CD4-positive, alpha-beta T cell treated with Interferon alpha-2 for 1 hour (primary cell): ENCODE measurements at regions not wholly inside any gene's neighbourhood (a gene's known extent, or its start where the extent isn't known, plus 50 kb on each side); places are given as distances from the start of the nearest gene placed in this dataset.
"Not testable (repeated sequence)": the region's sequence is repeated elsewhere in the genome, so short reads cannot be mapped to it uniquely, and the experiment has no call there.

Experiments used
- DNase-seq, 2 donors: peaks; one replicate each; pipeline ENCODE4 v3.0.0-alpha.2; 2020 to 2022

DNA sequence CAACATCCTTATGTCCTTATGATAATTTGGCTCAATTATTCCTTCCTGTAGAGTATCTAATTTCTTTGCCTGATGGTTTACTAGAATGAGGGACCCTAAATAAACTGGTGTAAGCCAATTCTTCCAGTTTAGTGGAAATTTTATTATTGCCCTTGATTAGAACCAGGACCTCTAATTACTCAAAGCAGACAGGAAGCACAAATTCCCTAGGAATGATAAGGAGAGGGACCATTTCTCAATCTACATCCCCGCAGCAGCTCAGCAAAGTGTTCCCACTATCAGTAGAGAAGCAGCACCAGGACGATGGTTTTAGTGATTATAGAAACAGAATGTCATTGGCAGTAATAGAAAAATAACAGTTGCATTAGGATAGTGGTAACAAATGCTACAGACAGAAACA lies 97.1 kb downstream of the PLPPR4 start:
- DNase-seq: no peak

DNA sequence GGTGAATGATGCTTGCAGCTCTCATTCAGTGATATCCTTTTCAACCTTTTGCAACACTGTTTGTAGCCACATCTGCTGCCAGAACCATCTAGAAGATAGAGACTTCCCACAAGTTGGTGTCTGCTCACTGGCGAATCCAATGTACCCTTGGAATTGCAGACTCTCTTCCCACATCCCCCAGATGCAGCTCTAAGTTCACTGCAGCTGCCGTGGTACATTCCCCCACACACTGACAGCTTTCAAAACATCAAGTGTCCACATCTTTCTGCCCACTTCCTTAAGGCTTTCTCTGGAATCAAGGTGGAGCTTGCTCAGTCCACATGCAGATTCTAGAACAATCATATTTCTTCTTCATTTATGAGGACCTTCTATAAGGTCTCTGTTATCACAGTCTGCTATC lies 99.2 kb downstream of the PLPPR4 start:
- DNase-seq: no peak

- no peak for DNase-seq
Observed at GRCh38 chr1:99365141-99365540, 100.8 kb downstream of the PLPPR4 start.

DNA sequence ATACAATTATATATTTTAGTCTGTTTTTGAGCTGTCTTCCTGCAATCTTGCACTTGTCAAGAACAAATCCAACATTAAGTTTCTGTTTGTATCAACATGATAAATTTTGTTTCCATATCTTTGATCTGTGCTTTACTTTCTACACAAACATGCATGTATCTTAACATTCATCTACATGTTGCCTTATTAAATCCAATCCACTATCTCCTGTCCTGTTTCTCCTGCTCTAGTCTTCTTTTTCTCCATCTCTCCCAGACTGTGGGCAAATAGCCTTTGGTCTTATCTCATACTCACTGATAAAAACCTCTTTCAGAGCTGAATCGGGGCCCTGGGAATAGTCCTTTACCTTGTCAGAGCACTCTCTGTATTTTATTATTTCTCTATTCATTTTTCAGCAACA lies 101.3 kb downstream of the PLPPR4 start:
- no peak for DNase-seq

GRCh38 chr1:99369154-99369553 lies 104.9 kb downstream of the PLPPR4 start:
- no peak for DNase-seq

DNA sequence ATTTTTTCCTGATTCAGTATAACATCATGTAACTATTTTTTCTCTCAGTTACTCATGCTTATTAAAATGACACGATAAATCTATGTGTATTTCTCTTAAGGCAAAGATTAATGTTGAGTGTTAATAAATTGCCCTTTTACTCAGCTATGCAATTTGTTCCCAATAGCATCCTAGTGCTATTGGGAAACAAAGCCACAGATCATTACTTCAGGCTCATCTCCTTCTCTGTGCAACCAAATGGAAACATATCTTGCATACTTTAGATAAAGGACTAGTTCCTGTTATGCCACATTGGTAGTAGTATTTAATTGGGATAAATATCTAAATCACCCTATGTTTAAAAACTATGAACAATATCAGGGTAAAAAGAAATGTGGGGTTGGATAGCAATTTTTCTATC lies 106.2 kb downstream of the PLPPR4 start:
- DNase-seq: no peak

DNA sequence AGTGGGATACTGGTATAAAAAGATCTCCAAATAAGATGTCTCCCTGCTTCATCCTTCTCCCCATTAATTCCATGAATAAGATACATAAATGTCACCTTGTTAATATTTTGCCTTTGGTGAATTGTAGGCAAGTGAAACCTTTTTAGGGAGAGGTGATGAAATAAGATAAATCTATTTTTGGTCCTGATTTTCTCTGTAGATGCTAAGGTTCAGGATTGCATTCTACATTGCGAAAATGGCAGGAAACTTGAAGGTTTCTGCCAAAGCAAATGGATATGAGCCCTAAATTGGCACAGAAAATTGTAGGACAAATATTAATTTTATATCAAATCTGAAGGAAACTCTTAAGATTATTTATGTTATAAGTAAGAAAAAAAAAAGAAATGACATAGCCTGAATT lies 107.1 kb downstream of the PLPPR4 start:
- no peak for DNase-seq

GRCh38 chr1:99374109-99374508 lies 109.8 kb downstream of the PLPPR4 start:
- peak; percentile 3 to 8 for DNase-seq

GRCh38 chr1:99374693-99375092 lies 110.4 kb downstream of the PLPPR4 start:
- DNase-seq: not testable (repeated sequence)

DNA sequence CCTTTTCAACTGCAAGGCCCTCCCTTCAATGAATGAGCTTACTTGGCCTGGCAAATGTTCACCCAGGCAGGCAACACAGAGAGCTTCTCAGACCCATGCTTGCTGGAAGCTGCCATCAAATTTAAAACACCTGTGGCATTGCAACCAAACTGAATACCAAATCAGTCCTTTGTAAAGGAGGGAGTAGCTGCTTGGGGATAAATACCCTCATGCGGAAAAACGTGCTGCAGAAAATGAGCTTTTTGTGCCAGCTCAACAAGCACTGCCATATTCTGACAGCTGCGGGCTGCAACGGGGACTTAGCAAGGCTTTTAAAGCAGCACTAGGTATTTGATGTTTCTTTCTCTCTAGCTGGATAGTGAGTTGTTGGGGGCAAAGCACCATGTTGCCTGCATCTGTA lies 119.7 kb downstream of the PLPPR4 start:
- DNase-seq: no peak

DNA sequence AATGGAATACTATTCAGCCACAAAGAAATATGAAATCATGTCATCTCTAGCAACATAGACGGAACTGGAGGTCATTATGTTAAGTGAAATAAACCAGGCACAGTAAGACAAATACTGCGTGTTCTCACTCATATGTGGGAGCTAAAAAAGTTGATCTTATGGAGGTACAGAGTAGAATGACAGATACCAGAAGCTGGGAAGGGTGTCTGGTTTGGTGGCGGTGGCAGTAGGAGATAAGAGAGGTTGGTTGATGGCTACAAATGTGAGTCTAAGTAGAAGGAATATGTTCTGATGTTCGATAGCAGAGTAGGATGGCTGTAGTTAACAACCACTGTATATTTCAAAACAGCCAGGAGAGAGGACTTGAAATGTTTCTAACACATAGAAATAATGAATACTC lies 121.6 kb downstream of the PLPPR4 start:
- no peak for DNase-seq

- DNase-seq: no peak
Observed at GRCh38 chr1:99396389-99396788, 132.1 kb downstream of the PLPPR4 start.

GRCh38 chr1:99397029-99397428 lies 132.7 kb downstream of the PLPPR4 start:
- DNase-seq: no peak

DNA sequence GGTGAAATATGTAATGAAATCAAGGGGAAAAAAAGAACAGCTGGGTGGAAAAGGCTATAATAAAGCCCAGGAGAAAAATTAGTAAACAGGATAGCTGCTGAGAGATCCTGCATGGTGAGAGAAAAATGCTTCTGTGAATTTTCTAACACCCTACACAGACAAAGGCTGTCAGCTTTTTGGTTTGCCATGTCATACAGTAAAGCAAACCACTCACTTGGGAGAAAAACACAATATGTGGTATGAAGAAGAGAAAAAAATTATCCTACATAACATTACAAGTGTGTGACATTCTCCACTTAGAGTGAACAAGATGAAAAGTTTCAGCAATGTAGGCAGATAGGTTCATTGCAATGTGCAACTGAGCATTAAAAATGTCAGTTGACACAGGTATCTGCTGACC lies 133.6 kb downstream of the PLPPR4 start:
- DNase-seq: no peak

GRCh38 chr1:99401556-99401955 lies 137.3 kb downstream of the PLPPR4 start:
- not testable (repeated sequence) for DNase-seq

DNA sequence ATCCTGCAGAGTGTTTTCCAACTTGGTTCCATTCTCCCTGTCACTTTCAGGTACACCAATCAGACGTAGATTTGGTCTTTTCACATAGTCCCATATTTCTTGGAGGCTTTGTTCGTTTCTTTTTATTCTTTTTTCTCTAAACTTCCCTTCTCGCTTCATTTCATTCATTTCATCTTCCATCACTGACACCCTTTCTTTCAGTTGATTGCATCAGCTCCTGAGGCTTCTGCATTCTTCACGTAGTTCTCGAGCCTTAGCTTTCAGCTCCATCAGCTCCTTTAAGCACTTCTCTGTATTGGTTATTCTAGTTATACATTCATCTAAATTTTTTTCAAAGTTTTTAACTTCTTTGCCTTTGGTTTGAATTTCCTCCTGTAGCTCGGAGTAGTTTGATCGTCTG lies 140.1 kb downstream of the PLPPR4 start:
- not testable (repeated sequence) for DNase-seq

GRCh38 chr1:99405325-99405724 lies 141.0 kb downstream of the PLPPR4 start:
- DNase-seq: not testable (repeated sequence)

GRCh38 chr1:99407018-99407417 lies 142.7 kb downstream of the PLPPR4 start:
- DNase-seq: no peak

- DNase-seq: no peak
Observed at GRCh38 chr1:99424087-99424486, 159.8 kb downstream of the PLPPR4 start.

DNA sequence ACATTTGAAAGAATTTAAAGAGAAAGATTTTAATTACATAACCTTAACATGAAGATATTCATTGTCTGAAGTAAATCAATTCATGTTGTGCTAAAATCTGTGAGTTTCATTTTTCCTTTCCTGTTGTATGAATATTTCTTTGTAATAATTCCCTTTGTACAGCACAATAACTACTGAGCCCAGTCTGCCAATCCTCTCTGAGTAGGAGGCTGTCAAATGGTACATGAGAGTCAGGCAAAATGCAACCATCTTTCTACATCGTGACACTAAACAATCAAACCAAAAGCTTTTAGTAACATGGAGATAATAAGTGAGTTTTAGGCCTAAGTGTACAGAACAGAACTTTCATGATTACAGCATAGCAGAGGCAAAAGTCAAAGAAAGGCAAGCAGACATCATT lies 165.5 kb downstream of the PLPPR4 start:
- no peak for DNase-seq

GRCh38 chr1:99438656-99439230 lies 174.5 kb downstream of the PLPPR4 start:
- DNase-seq: no peak

- DNase-seq: no peak
Observed at GRCh38 chr1:99439433-99440075, 175.3 kb downstream of the PLPPR4 start.

- DNase-seq: no peak
Observed at GRCh38 chr1:99441299-99442095, 177.2 kb downstream of the PLPPR4 start.

DNA sequence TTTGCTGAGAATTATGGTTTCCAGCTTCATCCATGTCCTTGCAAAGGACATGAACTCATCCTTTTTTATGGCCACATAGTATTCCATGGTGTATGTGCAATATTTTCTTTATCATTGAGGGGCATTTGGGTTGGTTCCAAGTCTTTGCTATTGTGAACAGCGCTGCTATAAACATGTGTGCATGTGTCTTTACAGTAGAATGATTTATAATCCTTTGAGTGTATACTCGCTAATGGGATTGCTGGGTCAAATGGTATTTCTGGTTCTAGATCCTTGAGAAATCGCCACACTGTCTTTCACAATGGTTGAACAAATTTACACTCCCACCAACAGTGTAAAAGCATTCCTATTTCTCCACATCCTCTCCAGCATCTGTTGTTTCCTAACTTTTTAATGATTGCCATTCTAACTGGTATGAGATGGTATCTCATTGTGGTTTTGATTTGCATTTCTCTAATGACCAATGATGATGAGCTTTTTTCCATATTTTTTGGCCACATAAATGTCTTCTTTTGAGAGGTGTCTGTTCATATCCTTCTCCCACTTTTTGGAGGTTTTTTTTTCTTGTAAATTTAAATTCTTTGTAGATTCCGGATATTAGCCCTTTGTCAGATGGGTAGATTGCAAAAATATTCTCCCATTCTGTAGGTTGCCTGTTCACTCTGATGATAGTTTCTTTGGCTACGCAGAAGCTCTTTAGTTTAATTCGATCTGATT lies 180.1 kb downstream of the PLPPR4 start:
- not testable (repeated sequence) for DNase-seq
